ENCODE measurements at regions not wholly inside any gene's neighbourhood (a gene's known extent, or its start where the extent isn't known, plus 50 kb on each side); places are given as distances from the start of the nearest gene placed in this dataset.

GRCh38 chr2:183522489-183523266 is 398.4 kb downstream of the NUP35 start:
- Histone ChIP-seq H2AFZ (ENCODE audit: low read length) (no peak overlapping the region), H3K4me2 (ENCODE audit: low read depth, low read length, poor library complexity, severe bottlenecking) (no peak overlapping the region), H3K4me1 (ENCODE audit: low read length) (no peaks in the 10 kb centered on the region), H3K27me3 (ENCODE audit: low read length) (no peaks in the 10 kb centered on the region), H3K36me3 (ENCODE audit: insufficient read depth, low read length) (no peaks in the 10 kb centered on the region), H4K20me1 (ENCODE audit: insufficient read depth, low read depth, low read length) (no peaks in the 10 kb centered on the region), H3K79me2 (ENCODE audit: low read length) (no peaks in the 10 kb centered on the region), H3K27ac (ENCODE audit: low read length) (no peak overlapping the region), H3K9me2 (replicated peaks; ENCODE audit: insufficient read depth, low read length) (no peaks in the 10 kb centered on the region), H3K4me3 (ENCODE audit: low read length) (no peak overlapping the region), H3K9me3 (ENCODE audit: low read length) (no peaks in the 10 kb centered on the region), H3K9ac (ENCODE audit: low read length) (no peak overlapping the region)
- no peak for DNase-seq

GRCh38 chr2:183530333-183530901 is 406.2 kb downstream of the NUP35 start:
- Histone ChIP-seq H4K20me1 (ENCODE audit: insufficient read depth, low read depth, low read length) (no peaks in the 10 kb centered on the region), H3K9me2 (replicated peaks; ENCODE audit: insufficient read depth, low read length) (no peaks in the 10 kb centered on the region), H3K27me3 (ENCODE audit: low read length) (no peaks in the 10 kb centered on the region), H2AFZ (ENCODE audit: low read length) (no peak overlapping the region), H3K9me3 (ENCODE audit: low read length) (no peaks in the 10 kb centered on the region), H3K4me3 (ENCODE audit: low read length) (no peak overlapping the region), H3K27ac (ENCODE audit: low read length) (no peak overlapping the region), H3K79me2 (ENCODE audit: low read length) (no peaks in the 10 kb centered on the region), H3K4me1 (ENCODE audit: low read length) (no peaks in the 10 kb centered on the region), H3K36me3 (ENCODE audit: insufficient read depth, low read length) (no peaks in the 10 kb centered on the region), H3K9ac (ENCODE audit: low read length) (no peak overlapping the region), H3K4me2 (ENCODE audit: low read depth, low read length, poor library complexity, severe bottlenecking) (no peak overlapping the region)
- DNase-seq: no peak

DNA sequence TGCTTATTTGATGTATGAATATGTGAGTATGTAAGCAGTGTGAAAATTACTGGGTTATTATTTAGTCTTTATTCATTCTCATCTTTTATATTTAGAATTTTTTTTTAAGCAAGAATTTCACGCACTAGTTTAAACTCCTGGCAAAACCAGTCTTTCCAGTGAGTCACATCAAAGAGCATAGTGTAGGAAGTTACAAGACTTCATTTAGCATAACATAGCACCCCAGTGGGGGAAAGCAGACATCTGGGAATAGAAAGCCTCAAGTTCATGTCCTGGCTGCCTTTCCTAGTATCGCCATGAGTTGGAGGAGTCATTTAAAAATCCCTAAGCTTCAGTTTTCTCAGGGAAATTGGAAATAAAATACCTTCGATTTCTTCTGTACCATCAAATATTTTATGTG is 408.3 kb downstream of the NUP35 start:
- Histone ChIP-seq H3K27me3 (ENCODE audit: low read length) (no peaks in the 10 kb centered on the region), H2AFZ (ENCODE audit: low read length) (no peak overlapping the region), H3K79me2 (ENCODE audit: low read length) (no peaks in the 10 kb centered on the region), H3K9ac (ENCODE audit: low read length) (no peak overlapping the region), H3K4me3 (ENCODE audit: low read length) (no peak overlapping the region), H4K20me1 (ENCODE audit: insufficient read depth, low read depth, low read length) (no peaks in the 10 kb centered on the region), H3K27ac (ENCODE audit: low read length) (no peak overlapping the region), H3K4me2 (ENCODE audit: low read depth, low read length, poor library complexity, severe bottlenecking) (no peak overlapping the region), H3K4me1 (ENCODE audit: low read length) (no peaks in the 10 kb centered on the region), H3K36me3 (ENCODE audit: insufficient read depth, low read length) (no peaks in the 10 kb centered on the region), H3K9me2 (replicated peaks; ENCODE audit: insufficient read depth, low read length) (no peaks in the 10 kb centered on the region), H3K9me3 (ENCODE audit: low read length) (no peaks in the 10 kb centered on the region)
- DNase-seq: no peak

DNA sequence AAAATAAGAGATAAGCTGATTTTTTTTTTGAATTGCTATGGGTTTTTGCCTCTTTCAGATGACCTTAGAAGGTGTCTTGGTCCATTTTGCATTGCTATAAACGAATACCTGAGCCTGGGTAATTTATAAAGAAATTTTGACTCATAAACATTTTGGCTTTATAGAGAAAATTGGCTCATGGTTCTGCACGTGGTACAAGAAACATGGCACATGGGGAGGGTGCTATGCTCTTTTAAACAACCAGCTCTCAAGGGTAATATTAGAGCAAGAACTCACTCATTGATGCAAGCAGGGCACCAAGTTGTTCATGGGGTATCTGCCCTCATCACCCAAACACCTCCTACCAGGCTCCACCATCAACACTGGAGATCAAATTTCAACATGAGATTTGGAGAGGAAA is 408.8 kb downstream of the NUP35 start:
- Histone ChIP-seq H3K36me3 (ENCODE audit: insufficient read depth, low read length) (no peaks in the 10 kb centered on the region), H3K9ac (ENCODE audit: low read length) (no peak overlapping the region), H3K4me2 (ENCODE audit: low read depth, low read length, poor library complexity, severe bottlenecking) (no peak overlapping the region), H3K4me3 (ENCODE audit: low read length) (no peak overlapping the region), H3K9me3 (ENCODE audit: low read length) (no peaks in the 10 kb centered on the region), H4K20me1 (ENCODE audit: insufficient read depth, low read depth, low read length) (no peaks in the 10 kb centered on the region), H3K9me2 (replicated peaks; ENCODE audit: insufficient read depth, low read length) (no peaks in the 10 kb centered on the region), H3K79me2 (ENCODE audit: low read length) (no peaks in the 10 kb centered on the region), H3K27ac (ENCODE audit: low read length) (no peak overlapping the region), H3K27me3 (ENCODE audit: low read length) (no peaks in the 10 kb centered on the region), H3K4me1 (ENCODE audit: low read length) (no peaks in the 10 kb centered on the region), H2AFZ (ENCODE audit: low read length) (no peak overlapping the region)
- DNase-seq: no peak

DNA sequence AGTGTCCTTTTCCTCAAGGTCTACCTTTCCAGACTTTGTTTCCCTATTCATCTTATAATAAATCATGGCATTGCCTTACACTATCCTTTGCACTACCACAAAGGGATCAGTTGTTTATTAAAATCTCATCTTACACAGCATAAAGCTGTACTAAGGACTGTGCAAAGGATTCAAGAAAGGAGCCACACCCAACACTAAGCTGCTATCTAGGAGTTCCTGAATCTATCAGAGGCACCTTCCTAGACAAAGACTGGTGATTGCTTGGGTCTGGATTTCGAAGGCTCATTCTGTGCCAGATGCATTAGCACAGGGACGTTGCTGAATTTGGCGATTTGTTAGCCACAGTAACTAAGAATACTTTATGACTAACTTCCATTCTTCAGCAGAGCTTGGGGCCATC is 412.0 kb downstream of the NUP35 start:
- Histone ChIP-seq H3K9ac (ENCODE audit: low read length) (no peak overlapping the region), H3K36me3 (ENCODE audit: insufficient read depth, low read length) (no peaks in the 10 kb centered on the region), H3K9me2 (replicated peaks; ENCODE audit: insufficient read depth, low read length) (no peaks in the 10 kb centered on the region), H2AFZ (ENCODE audit: low read length) (no peak overlapping the region), H3K4me1 (ENCODE audit: low read length) (no peaks in the 10 kb centered on the region), H4K20me1 (ENCODE audit: insufficient read depth, low read depth, low read length) (no peaks in the 10 kb centered on the region), H3K27ac (ENCODE audit: low read length) (no peak overlapping the region), H3K4me3 (ENCODE audit: low read length) (no peak overlapping the region), H3K79me2 (ENCODE audit: low read length) (no peaks in the 10 kb centered on the region), H3K4me2 (ENCODE audit: low read depth, low read length, poor library complexity, severe bottlenecking) (no peak overlapping the region), H3K27me3 (ENCODE audit: low read length) (no peaks in the 10 kb centered on the region), H3K9me3 (ENCODE audit: low read length) (no peaks in the 10 kb centered on the region)
- no peak for DNase-seq

- no peak for DNase-seq
- Histone ChIP-seq H3K4me3 (ENCODE audit: low read length) (no peak overlapping the region), H3K27ac (ENCODE audit: low read length) (no peak overlapping the region), H2AFZ (ENCODE audit: low read length) (no peak overlapping the region), H3K4me2 (ENCODE audit: low read depth, low read length, poor library complexity, severe bottlenecking) (no peak overlapping the region), H3K4me1 (ENCODE audit: low read length) (no peaks in the 10 kb centered on the region), H3K27me3 (ENCODE audit: low read length) (no peaks in the 10 kb centered on the region), H3K9ac (ENCODE audit: low read length) (no peak overlapping the region), H3K36me3 (ENCODE audit: insufficient read depth, low read length) (no peaks in the 10 kb centered on the region), H3K9me3 (ENCODE audit: low read length) (no peaks in the 10 kb centered on the region), H3K9me2 (replicated peaks; ENCODE audit: insufficient read depth, low read length) (no peaks in the 10 kb centered on the region), H3K79me2 (ENCODE audit: low read length) (no peaks in the 10 kb centered on the region), H4K20me1 (ENCODE audit: insufficient read depth, low read depth, low read length) (no peaks in the 10 kb centered on the region)
Observed at GRCh38 chr2:183536714-183537113, 412.5 kb downstream of the NUP35 start.

GRCh38 chr2:183541766-183542165 is 417.5 kb downstream of the NUP35 start:
- no peaks in the 10 kb centered on the region for H4K20me1 ChIP-seq (ENCODE audit: insufficient read depth, low read depth, low read length)
- H3K79me2 ChIP-seq (ENCODE audit: low read length): no peaks in the 10 kb centered on the region
- H3K4me3 ChIP-seq (ENCODE audit: low read length): no peak overlapping the region
- H3K27ac ChIP-seq (ENCODE audit: low read length): no peak overlapping the region
- H3K4me1 ChIP-seq (ENCODE audit: low read length): no peaks in the 10 kb centered on the region
- no peaks in the 10 kb centered on the region for H3K27me3 ChIP-seq (ENCODE audit: low read length)
- no peaks in the 10 kb centered on the region for H3K9me2 ChIP-seq (replicated peaks; ENCODE audit: insufficient read depth, low read length)
- no peak overlapping the region for H2AFZ ChIP-seq (ENCODE audit: low read length)
- no peak overlapping the region for H3K4me2 ChIP-seq (ENCODE audit: low read depth, low read length, poor library complexity, severe bottlenecking)
- no peaks in the 10 kb centered on the region for H3K9me3 ChIP-seq (ENCODE audit: low read length)
- no peak overlapping the region for H3K9ac ChIP-seq (ENCODE audit: low read length)
- no peaks in the 10 kb centered on the region for H3K36me3 ChIP-seq (ENCODE audit: insufficient read depth, low read length)
- DNase-seq: no peak

- Histone ChIP-seq H3K9ac (ENCODE audit: low read length) (no peak overlapping the region), H3K27me3 (ENCODE audit: low read length) (no peaks in the 10 kb centered on the region), H3K4me2 (ENCODE audit: low read depth, low read length, poor library complexity, severe bottlenecking) (no peak overlapping the region), H4K20me1 (ENCODE audit: insufficient read depth, low read depth, low read length) (no peaks in the 10 kb centered on the region), H3K9me3 (ENCODE audit: low read length) (no peaks in the 10 kb centered on the region), H2AFZ (ENCODE audit: low read length) (no peak overlapping the region), H3K4me3 (ENCODE audit: low read length) (no peak overlapping the region), H3K36me3 (ENCODE audit: insufficient read depth, low read length) (no peaks in the 10 kb centered on the region), H3K27ac (ENCODE audit: low read length) (no peak overlapping the region), H3K4me1 (ENCODE audit: low read length) (no peaks in the 10 kb centered on the region), H3K9me2 (replicated peaks; ENCODE audit: insufficient read depth, low read length) (no peaks in the 10 kb centered on the region), H3K79me2 (ENCODE audit: low read length) (no peaks in the 10 kb centered on the region)
- DNase-seq: no peak
Observed at GRCh38 chr2:183542606-183543005, 418.4 kb downstream of the NUP35 start.
